GM21360 (cell line): ENCODE measurements at regions not wholly inside any gene's neighbourhood (a gene's known extent, or its start where the extent isn't known, plus 50 kb on each side); places are given as distances from the start of the nearest gene placed in this dataset.
"Not testable (repeated sequence)": the region's sequence is repeated elsewhere in the genome, so short reads cannot be mapped to it uniquely, and the experiment has no call there.

Experiments
- ATAC-seq: cut with Tn5 transposase; IDR thresholded peaks from one replicate; pipeline ENCODE4 v1.9.1; 2021; ENCODE audit warnings: mild to moderate bottlenecking, moderate library complexity; ENCODE audit not compliant: unreplicated experiment

- no peak for ATAC-seq
Measured at GRCh38 chr2:186947516-186947915, 98.5 kb upstream of the ZSWIM2 start.

GRCh38 chr2:186946896-186947467 is 98.0 kb upstream of the ZSWIM2 start:
- ATAC-seq: no peak

- ATAC-seq: no peak
Measured at GRCh38 chr2:186941853-186942252, 92.9 kb upstream of the ZSWIM2 start.

GRCh38 chr2:186940463-186940862 is 91.5 kb upstream of the ZSWIM2 start:
- no peak for ATAC-seq

GRCh38 chr2:186934420-186934819 is 85.5 kb upstream of the ZSWIM2 start:
- no peak for ATAC-seq

GRCh38 chr2:186927867-186928191 is 78.9 kb upstream of the ZSWIM2 start:
- ATAC-seq: no peak

GRCh38 chr2:186927185-186927866 is 78.4 kb upstream of the ZSWIM2 start:
- ATAC-seq: no peak

GRCh38 chr2:186925514-186925913 is 76.5 kb upstream of the ZSWIM2 start:
- no peak for ATAC-seq

GRCh38 chr2:186922316-186922715 is 73.3 kb upstream of the ZSWIM2 start:
- not testable (repeated sequence) for ATAC-seq

- ATAC-seq: no peak
Measured at GRCh38 chr2:186919296-186919695, 70.3 kb upstream of the ZSWIM2 start.

GRCh38 chr2:186918495-186918894 is 69.5 kb upstream of the ZSWIM2 start:
- no peak for ATAC-seq

GRCh38 chr2:186917866-186918265 is 68.9 kb upstream of the ZSWIM2 start:
- ATAC-seq: no peak

- ATAC-seq: peak; percentile 100
Measured at GRCh38 chr2:186913870-186914269, 64.9 kb upstream of the ZSWIM2 start.

GRCh38 chr2:186912979-186913378 is 64.0 kb upstream of the ZSWIM2 start:
- no peak for ATAC-seq

- no peak for ATAC-seq
Measured at GRCh38 chr2:186911551-186912085, 62.6 kb upstream of the ZSWIM2 start.

GRCh38 chr2:186910996-186911395 is 62.0 kb upstream of the ZSWIM2 start:
- ATAC-seq: no peak

- ATAC-seq: no peak
Measured at GRCh38 chr2:186909095-186909494, 60.1 kb upstream of the ZSWIM2 start.

- ATAC-seq: no peak
Measured at GRCh38 chr2:186907897-186908296, 58.9 kb upstream of the ZSWIM2 start.

GRCh38 chr2:186903216-186903615 is 54.2 kb upstream of the ZSWIM2 start:
- ATAC-seq: no peak
